Stimulated activated CD4-positive, alpha-beta T cell treated with anti-CD3 and anti-CD28 coated beads, TNF-alpha, amount 100 ng/mL, for 24 hours (primary cell): ENCODE measurements at regions not wholly inside any gene's neighbourhood (a gene's known extent, or its start where the extent isn't known, plus 50 kb on each side); places are given as distances from the start of the nearest gene placed in this dataset.
"Not testable (repeated sequence)": the region's sequence is repeated elsewhere in the genome, so short reads cannot be mapped to it uniquely, and the experiment has no call there.

Source experiments
- DNase-seq, 3 experiments: peaks; one replicate each; pipeline ENCODE4 v3.0.0-alpha.2; 2020; ENCODE audit warnings: low read depth in 3 of 3

GRCh38 chr5:145658435-145658834, 176.7 kb downstream of the PRELID2 start:
- no peak for DNase-seq

DNA sequence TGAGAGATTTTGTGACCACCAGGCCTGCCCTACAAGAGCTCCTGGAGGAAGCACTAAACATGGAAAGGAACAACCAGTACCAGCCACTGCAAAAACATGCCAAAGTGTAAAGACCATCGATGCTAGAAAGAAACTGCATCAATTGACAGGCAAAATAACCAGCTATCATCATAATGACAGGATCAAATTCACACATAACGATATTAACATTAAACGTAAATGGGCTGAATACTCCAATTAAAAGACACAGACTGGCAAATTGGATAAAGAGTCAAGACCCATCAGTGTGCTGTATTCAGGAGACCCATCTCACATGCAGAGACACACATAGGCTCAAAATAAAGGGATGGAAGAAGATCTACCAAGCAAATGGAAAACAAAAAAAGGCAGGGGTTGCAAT, 182.4 kb downstream of the PRELID2 start:
- not testable (repeated sequence) for DNase-seq

GRCh38 chr5:145647137-145647536, 188.0 kb downstream of the PRELID2 start:
- not testable (repeated sequence) for DNase-seq

DNA sequence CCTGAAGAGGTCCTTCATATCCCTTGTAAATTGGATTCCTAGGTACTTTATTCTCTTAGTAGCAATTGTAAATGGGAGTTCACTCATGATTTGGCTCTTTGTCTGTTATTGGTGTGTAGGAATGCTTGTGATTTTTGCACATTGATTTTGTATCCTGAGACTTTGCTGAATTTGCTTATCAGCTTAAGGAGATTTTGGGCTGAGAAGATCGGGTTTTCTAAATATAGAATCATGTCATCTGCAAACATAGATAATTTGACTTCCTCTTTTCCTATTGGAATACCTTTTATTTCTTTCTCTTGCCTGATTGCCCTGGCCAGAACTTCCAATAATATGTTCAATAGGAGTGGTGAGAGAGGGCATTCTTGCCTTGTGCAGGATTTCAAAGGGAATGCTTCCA, 191.9 kb downstream of the PRELID2 start:
- not testable (repeated sequence) for DNase-seq

GRCh38 chr5:145637396-145637795, 197.7 kb downstream of the PRELID2 start:
- no peak for DNase-seq

DNA sequence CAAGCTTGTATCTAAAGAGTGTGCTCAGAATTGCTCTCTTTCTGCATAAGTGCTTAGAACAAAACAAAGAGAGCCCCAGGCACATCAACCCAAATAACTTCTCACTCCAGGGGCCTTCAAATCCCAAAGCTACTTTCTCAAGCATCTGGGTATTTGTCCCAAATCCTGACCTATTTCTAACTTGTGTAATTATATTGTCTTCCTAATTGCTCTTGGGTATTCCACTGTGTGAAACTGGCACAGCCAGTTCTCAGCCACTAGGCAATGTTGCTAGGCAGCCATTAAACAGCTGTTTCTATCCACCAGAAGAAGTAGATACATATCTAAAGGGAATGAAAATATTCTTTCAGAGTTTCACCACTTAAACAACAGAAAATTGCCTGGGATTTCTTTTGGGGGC, 198.8 kb downstream of the PRELID2 start:
- no peak for DNase-seq

GRCh38 chr5:145633474-145633873, 201.7 kb downstream of the PRELID2 start:
- DNase-seq = no peak

DNA sequence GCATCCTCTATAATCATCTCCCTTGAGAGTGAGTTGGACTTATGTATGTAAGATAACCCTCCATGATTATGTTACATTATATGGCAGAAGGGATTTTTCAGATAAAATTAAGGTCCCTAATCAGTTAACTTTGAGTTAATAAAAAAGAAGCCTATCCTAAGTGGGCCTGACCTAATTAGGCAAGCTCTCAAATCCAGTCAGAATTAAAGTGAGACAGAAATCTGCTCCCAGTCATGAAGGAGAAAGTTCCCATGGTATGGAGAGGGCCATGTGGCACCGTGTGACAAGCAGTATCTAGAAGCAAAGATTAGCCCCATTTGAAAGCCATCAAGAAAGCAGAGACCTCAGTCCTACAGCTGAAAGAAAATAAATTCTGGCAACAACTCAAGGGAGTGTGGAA, 202.4 kb downstream of the PRELID2 start:
- no peak for DNase-seq

DNA sequence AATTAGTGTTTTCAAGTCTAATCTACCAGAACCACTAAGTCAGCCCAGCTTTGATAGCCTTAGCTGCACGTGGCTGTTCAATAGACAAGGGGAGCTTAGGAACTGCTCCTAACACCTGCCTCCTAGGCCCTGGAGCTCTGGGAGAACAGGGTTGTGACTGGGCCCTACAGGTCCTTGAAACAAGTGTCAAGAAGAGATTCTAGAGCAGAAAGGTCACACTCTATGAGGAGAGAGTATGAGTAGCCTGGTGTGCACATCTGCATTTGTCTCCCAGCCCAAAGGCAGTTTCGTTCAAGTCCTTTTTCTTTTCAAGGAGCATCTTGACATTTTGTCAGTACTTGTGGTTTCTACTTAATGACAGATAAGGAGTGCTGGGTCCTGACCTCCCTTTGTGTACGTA, 206.1 kb downstream of the PRELID2 start:
- DNase-seq = no peak

GRCh38 chr5:145628525-145628924, 206.6 kb downstream of the PRELID2 start:
- DNase-seq = no peak

- DNase-seq = no peak
Measured at GRCh38 chr5:145619806-145620310, 215.3 kb downstream of the PRELID2 start.

GRCh38 chr5:145616739-145617138, 218.4 kb downstream of the PRELID2 start:
- DNase-seq = not testable (repeated sequence)

DNA sequence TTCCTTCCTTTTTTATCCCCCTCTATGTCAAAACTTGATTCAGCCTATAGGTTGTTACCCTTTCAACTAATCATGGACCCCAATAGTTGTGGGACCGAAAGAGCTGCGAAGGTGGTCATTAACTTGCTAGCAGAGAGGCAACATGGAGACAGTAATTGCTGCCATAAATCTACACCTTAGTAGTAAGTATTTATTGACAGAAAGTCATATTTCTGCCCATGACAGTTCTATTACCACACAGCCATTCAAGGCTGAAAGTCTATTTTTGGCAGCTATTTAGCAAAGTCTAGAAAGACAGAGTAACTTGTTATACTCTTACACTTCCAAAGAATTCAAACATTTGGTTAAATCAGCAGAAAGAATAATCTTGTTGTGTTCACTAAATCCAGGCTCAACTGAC, 236.2 kb downstream of the PRELID2 start:
- DNase-seq = no peak

DNA sequence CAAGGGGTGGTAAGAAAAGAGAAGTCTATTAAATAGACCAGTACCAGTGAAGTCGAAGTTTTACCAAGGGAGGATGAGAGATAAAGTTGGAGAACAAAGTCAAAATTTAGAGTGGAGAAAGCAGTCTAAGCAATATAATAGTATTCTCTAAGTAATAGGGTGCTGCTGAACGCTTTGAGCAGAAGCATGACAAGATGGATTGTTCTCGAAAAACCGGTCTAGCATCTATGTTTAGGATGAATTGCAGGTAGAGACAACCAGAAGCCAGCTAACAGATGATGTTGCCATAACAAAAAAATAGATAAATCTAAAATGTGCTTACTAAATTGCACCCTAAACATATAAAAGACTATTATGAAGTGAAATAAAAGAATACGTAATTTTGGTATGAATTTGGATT, 237.0 kb downstream of the PRELID2 start:
- DNase-seq = no peak

- DNase-seq = no peak
Measured at GRCh38 chr5:145591578-145591977, 243.6 kb downstream of the PRELID2 start.

DNA sequence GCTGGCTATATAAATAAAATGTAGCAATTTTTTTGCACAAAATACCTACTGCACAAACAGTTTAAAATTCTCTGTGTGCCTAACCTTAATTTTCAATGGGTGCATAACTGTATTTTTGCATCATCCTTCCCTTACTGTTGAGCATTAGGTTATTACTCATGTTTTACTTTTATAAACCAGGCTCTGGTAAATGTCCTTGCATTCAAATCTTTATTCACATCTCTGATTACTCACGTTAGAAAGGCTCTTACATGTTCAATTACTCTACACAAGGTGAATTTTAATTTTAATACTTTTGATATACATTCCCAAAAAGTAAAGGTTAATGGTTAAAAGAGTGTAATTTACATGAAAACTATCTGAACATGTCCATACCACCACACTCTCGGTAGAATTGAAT, 246.1 kb downstream of the PRELID2 start:
- no peak for DNase-seq

- no peak for DNase-seq
Measured at GRCh38 chr5:145588558-145588957, 246.6 kb downstream of the PRELID2 start.

- no peak for DNase-seq
Measured at GRCh38 chr5:145588113-145588512, 247.0 kb downstream of the PRELID2 start.

- DNase-seq = no peak
Measured at GRCh38 chr5:145587710-145588109, 247.4 kb downstream of the PRELID2 start.

DNA sequence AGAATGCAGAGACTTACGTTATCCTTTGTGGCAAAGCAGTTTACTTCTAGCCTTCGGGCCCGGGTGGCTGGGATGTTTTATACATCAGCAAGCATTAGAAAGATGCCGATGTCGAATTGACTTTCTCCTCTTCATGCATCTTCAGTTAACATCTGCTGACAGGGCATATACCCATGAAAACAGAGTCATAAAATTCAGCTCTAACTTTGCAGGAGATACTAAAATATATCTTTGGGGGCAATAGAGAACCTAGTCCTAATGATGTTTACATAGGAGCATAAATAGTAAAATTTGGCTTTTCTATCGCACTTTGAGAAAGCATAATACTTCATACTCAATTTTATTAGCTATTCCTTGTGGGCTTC, 247.9 kb downstream of the PRELID2 start:
- DNase-seq = no peak

DNA sequence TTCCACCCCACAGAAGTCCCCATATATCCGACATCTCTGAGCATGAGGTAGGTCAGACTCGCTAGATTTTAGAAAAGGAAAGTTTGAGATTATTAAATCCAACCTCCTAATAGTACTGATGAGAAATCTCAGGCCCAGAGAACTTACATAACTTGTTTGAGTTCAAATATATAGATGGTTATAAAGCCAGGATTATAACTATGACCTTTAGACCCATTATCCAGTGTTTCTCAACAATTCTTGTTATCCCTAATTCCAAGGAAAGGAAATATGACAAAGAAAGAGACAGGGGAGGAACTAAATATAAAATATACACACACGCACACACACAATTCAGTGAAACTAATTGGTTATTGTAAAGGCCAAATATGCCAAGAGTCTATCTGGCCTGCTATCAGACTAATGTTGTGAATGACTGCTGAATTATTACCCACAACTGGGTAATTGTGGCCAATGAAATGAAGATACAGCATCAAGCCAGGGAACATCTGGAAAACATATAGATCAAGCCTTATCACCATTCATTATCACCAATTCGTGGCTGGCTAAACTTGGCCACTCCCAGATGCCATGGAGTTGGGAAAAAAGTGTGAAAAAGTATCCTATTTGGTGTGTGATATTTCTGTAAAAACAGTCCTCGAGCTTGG, 248.4 kb downstream of the PRELID2 start:
- no peak for DNase-seq

DNA sequence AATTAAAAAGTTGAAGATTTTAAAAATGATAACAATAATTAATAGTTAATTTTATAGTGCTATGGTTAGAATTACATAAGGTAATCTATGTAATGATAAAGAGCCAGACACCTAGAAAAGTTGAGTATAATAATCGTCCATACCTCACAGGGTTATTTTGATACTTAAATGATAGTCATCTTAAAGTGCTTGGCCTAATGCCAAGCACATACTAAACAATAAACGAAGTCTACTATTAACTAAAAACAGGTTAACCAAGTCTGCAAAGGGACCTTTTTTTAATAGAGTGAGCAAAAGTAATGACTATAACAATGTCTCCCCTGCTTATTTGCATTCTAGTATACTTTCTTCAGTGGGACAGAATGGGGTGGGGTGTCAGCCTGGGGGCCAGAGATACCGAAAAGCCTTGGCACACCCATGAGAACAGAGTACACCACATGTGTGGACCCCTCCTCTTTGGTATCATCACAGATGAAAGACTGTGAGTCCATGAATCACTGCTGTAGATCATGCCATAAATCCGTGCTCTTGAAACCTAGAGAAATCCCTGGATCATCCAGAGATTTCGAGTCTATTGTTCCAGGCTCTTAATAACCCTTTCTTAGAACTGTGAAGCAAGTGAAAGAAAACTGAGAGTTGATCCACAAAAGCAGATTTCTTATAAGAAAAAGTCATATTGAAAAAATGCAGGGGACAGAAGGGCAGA, 249.5 kb downstream of the PRELID2 start:
- no peak for DNase-seq

DNA sequence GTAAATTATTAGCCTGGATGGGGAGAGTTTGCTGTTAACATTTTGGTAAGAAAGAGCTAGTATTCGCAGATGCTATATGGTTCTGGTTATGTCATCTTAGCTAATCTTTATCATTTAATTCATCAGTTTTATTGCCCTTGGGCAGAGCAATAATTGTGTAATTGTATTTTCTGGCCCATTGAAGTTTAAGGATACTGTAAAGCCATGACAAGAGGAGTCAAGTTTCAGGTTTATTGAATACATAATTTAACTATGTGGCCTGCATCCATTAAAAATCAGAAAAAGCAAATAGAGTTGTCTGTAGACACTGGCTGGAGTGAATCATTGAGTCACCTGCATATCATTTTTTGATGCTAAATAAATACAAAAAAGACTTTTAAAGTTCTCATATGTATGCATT, 255.8 kb downstream of the PRELID2 start:
- DNase-seq = no peak
